Heart left ventricle (tissue), 13 donors: ENCODE measurements at regions not wholly inside any gene's neighbourhood (a gene's known extent, or its start where the extent isn't known, plus 50 kb on each side); places are given as distances from the start of the nearest gene placed in this dataset.

ENCODE experiments used
- POLR2A ChIP-seq, 2 donors: fragments of 450-650 bp; IDR thresholded peaks; one replicate each; pipeline ENCODE4 v1.6.1; 2017; ENCODE audit warnings: antibody characterized with exemption in 2 of 2, mild to moderate bottlenecking in 2 of 2, moderate library complexity in 2 of 2
- TF ChIP-seq, protein P1 (sequence below), 12 donors: fragments of 200-600 bp; sonication (generic) in 4 of 12; IDR thresholded peaks; one replicate each; pipeline versions ENCODE4 v1.5.0 to v1.8.0; 2018 to 2022; ENCODE audit warnings: antibody characterized with exemption in 12 of 12, mild to moderate bottlenecking in 5 of 12
- donor health status: ischemic (EF 13 %, LVEDD 7.1; RV severe dilation, severe dysfunction).
- donor health status: DM: no; HTN: yes; CAD: no.
- donor health status: DM: no; HTN: no; CAD: no.
- donor health status: ischemic (EF 25% LVEDD 6.9; RV normal size, moderate dysfunction).
- donor health status: ischemic (EF 25% LVEDD 5.7; RV mildly dilated, moderate dysfunction).
- donor health status: ischemic (EF 35%, LVEDD 5.7; RV mildly dilated, moderate dysfunction).
- donor health status: nonischemic (EF 11% LVEDD 7.7; RV severe dilation, severe dysfunction).
- donor health status: DM: yes; HTN: yes; CAD: no.
- donor health status: PGD.
- donor health status: ischemic (EF 29% LVEDD 5.4; RV normal size, mild dysfunction).
- donor health status: nonischemic (EF 23%, LVEDD 6.1; RV moderate dilation, normal function).

- TF ChIP-seq, protein P1, sequence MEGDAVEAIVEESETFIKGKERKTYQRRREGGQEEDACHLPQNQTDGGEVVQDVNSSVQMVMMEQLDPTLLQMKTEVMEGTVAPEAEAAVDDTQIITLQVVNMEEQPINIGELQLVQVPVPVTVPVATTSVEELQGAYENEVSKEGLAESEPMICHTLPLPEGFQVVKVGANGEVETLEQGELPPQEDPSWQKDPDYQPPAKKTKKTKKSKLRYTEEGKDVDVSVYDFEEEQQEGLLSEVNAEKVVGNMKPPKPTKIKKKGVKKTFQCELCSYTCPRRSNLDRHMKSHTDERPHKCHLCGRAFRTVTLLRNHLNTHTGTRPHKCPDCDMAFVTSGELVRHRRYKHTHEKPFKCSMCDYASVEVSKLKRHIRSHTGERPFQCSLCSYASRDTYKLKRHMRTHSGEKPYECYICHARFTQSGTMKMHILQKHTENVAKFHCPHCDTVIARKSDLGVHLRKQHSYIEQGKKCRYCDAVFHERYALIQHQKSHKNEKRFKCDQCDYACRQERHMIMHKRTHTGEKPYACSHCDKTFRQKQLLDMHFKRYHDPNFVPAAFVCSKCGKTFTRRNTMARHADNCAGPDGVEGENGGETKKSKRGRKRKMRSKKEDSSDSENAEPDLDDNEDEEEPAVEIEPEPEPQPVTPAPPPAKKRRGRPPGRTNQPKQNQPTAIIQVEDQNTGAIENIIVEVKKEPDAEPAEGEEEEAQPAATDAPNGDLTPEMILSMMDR (IDR thresholded peaks at IDR 0.05) = no peak
- TF ChIP-seq POLR2A (IDR thresholded peaks at IDR 0.05) = no peak
These were observed 109.9 kb downstream of the TMEM182 start for GRCh38 chr2:102871707-102872106.
